Erythroblast (primary cell): ENCODE measurements at regions not wholly inside any gene's neighbourhood (a gene's known extent, or its start where the extent isn't known, plus 50 kb on each side); places are given as distances from the start of the nearest gene placed in this dataset.
"Not testable (repeated sequence)": the region's sequence is repeated elsewhere in the genome, so short reads cannot be mapped to it uniquely, and the experiment has no call there.

ENCODE experiments used
- DNase-seq, 2 experiments: peaks; one replicate each; lab custom pipeline; 2025; lab: John Stamatoyannopoulos, UW
- GATA1 ChIP-seq: IDR thresholded peaks from 2 replicates; pipeline ENCODE4 v1.6.1; 2011; ENCODE audit warnings: low read depth, mild to moderate bottlenecking, control low read depth, low read length, moderate library complexity
- POLR2A ChIP-seq: IDR thresholded peaks from 2 replicates; pipeline ENCODE4 v1.6.1; 2011; ENCODE audit warnings: mild to moderate bottlenecking, low read length

GRCh38 chr9:34907044-34907443 lies 51.0 kb upstream of the PHF24 start:
- no peak for TF ChIP-seq GATA1
- TF ChIP-seq POLR2A = no peak
- no peak for DNase-seq

- TF ChIP-seq POLR2A (no peak), GATA1 (no peak)
- DNase-seq = peak; percentile 65 to 84
Observed at GRCh38 chr9:34899535-34900158, 58.4 kb upstream of the PHF24 start.

- TF ChIP-seq POLR2A (no peak), GATA1 (no peak)
- no peak for DNase-seq
Observed at GRCh38 chr9:34898846-34899245, 59.2 kb upstream of the PHF24 start.

- TF ChIP-seq POLR2A (no peak), GATA1 (no peak)
- no peak for DNase-seq
Observed at GRCh38 chr9:34896112-34896511, 62.0 kb upstream of the PHF24 start.

- TF ChIP-seq POLR2A (no peak), GATA1 (no peak)
- no peak for DNase-seq
Observed at GRCh38 chr9:34892886-34893285, 65.2 kb upstream of the PHF24 start.

- no peak for TF ChIP-seq GATA1
- no peak for TF ChIP-seq POLR2A
- no peak for DNase-seq
Observed at GRCh38 chr9:34891386-34891785, 66.7 kb upstream of the PHF24 start.

GRCh38 chr9:34887841-34888240 lies 70.2 kb upstream of the PHF24 start:
- no peak for TF ChIP-seq POLR2A
- TF ChIP-seq GATA1 = no peak
- no peak for DNase-seq

- DNase-seq = no peak
- TF ChIP-seq GATA1 = no peak
- no peak for TF ChIP-seq POLR2A
Observed at GRCh38 chr9:34884747-34885189, 73.3 kb upstream of the PHF24 start.

GRCh38 chr9:34876096-34876495 lies 82.0 kb upstream of the PHF24 start:
- TF ChIP-seq GATA1 (no peak), POLR2A (no peak)
- DNase-seq = no peak

- TF ChIP-seq GATA1 (no peak), POLR2A (no peak)
- peak; percentile 17 to 19 for DNase-seq
Observed at GRCh38 chr9:34869390-34869789, 88.7 kb upstream of the PHF24 start.

GRCh38 chr9:34866614-34867013 lies 91.5 kb upstream of the PHF24 start:
- DNase-seq = no peak
- TF ChIP-seq POLR2A (no peak), GATA1 (no peak)

- DNase-seq = no peak
- TF ChIP-seq GATA1 = no peak
- no peak for TF ChIP-seq POLR2A
Observed at GRCh38 chr9:34863426-34863825, 94.7 kb upstream of the PHF24 start.

- DNase-seq = no peak
- TF ChIP-seq POLR2A (no peak), GATA1 (no peak)
Observed at GRCh38 chr9:34862836-34863235, 95.2 kb upstream of the PHF24 start.

GRCh38 chr9:34862043-34862442 lies 96.0 kb upstream of the PHF24 start:
- no peak for DNase-seq
- TF ChIP-seq POLR2A (no peak), GATA1 (no peak)

- DNase-seq = not testable (repeated sequence)
Observed at GRCh38 chr9:34855016-34855415, 103.1 kb upstream of the PHF24 start.
